Embryonic facial prominence (tissue), 1 donor: ENCODE measurements at regions not wholly inside any gene's neighbourhood (a gene's known extent, or its start where the extent isn't known, plus 50 kb on each side); places are given as distances from the start of the nearest gene placed in this dataset.

Experiments used
- DNase-seq: peaks from one replicate; pipeline ENCODE4 v3.0.0-alpha.2; 2016; ENCODE audit errors: extremely low spot score

DNA sequence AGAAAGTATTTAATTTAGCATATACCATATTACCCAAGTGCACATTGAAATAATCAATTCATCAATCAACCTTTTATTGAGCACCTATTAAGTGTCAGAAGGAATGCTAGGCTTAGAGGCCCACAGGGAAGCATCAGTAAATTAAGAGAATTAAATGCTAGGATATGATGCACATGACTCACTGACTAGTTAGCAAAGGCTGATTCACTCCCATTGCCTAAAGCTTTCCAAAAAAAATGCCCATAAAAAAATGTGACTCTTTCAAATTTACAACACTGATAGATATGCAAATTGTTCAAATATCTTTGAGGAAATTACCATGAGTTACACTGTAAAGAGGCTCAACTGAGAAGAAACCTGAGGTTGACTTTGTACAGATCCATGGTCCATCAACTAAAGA is 883.3 kb downstream of the CDH11 start:
- no peak for DNase-seq

GRCh38 chr16:64236316-64236715 is 885.5 kb downstream of the CDH11 start:
- DNase-seq = no peak

- DNase-seq = no peak
Observed at GRCh38 chr16:64234200-64234599, 887.7 kb downstream of the CDH11 start.

DNA sequence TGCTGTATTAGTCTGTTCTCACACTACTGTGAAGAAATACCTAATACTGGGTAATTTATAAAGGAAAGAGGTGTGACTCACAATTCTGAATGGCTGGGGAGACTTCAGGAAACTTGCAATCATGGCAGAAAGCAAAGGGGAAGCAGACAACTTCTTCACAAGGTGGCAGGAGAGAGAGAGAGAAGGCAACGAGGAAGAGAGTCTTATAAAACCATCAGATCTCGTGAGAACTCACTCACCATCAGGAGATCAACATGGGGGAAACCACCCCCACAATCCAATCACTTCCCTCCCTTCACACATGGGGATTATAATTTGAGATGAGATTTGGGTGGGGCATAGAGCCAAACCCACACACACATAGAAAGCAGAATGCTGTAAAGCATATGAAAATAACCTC is 896.2 kb downstream of the CDH11 start:
- DNase-seq = no peak

GRCh38 chr16:64225036-64225435 is 896.8 kb downstream of the CDH11 start:
- no peak for DNase-seq

GRCh38 chr16:64217789-64218535 is 903.9 kb downstream of the CDH11 start:
- no peak for DNase-seq

GRCh38 chr16:64215730-64216129 is 906.1 kb downstream of the CDH11 start:
- DNase-seq = no peak

- DNase-seq = no peak
Observed at GRCh38 chr16:64211331-64211730, 910.5 kb downstream of the CDH11 start.

- no peak for DNase-seq
Observed at GRCh38 chr16:64206862-64207261, 915.0 kb downstream of the CDH11 start.

- DNase-seq = no peak
Observed at GRCh38 chr16:64203126-64203525, 918.7 kb downstream of the CDH11 start.

- no peak for DNase-seq
Observed at GRCh38 chr16:64202571-64202970, 919.3 kb downstream of the CDH11 start.

- no peak for DNase-seq
Observed at GRCh38 chr16:64196444-64196843, 925.4 kb downstream of the CDH11 start.

- DNase-seq = no peak
Observed at GRCh38 chr16:64185954-64186353, 935.9 kb downstream of the CDH11 start.

- no peak for DNase-seq
Observed at GRCh38 chr16:64184156-64184555, 937.7 kb downstream of the CDH11 start.

- no peak for DNase-seq
Observed at GRCh38 chr16:64182985-64183384, 938.9 kb downstream of the CDH11 start.

DNA sequence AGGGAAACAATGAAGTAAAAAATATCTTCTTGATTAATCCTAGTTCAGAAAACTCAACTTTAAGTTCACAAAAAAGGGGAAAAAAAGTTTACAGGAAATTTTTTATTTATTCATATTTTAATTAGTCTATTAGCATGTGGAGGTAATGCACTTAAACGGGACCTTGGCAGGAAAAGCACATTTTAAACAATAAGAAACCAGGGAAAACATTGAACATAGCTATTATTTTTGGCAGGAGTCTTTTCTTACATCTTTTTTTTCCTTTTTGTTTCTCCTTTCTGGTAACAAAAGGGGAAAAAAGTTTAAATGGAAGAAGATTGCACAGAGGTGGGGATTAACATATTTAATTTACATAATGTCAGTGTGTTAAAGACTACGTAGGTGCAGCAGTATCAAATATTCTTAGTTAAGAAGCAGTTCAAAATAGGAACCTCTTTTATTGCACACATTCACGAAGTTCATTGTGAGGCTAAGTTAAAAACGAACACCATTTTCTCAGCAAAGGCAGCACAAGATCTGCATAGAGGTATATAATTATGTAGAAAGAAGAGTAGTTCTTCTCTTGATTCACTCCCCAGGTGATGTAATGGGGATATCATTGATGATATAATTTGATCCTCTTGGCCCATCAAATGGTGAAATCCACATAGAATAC is 940.5 kb downstream of the CDH11 start:
- DNase-seq = no peak

DNA sequence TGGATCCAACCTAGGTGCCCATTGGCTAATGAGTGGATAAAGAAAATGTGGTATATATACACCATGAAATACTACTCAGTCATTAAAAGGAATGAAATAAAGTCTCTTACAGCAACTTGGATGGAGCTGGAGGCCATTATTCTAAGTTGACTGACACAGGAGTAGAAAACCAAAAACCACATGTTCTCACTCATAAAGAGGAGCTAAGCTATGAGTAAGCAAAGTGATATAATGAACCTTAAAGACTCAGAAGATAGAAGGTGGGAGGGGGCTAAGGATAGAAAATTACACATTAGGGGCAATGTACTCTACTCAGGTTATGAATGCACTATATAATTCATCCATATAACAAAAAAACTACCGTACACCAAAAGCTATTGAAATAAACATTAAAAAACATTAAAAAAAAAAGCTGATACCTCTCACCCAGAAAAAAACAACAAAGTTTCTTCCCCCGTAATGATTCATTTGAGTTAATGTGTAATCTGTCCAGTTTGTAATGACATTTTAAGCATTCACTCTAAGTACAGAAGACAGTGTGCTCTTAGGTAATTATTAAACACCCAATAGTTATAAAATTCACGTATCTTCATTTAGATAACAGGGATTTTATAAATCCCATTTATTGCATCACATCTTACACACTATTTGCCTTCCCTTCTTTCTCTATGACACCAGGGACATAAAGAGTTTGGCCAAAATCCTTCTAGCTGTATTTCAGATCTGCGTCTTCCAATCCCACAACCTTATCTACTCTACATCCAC is 941.5 kb downstream of the CDH11 start:
- DNase-seq = no peak

DNA sequence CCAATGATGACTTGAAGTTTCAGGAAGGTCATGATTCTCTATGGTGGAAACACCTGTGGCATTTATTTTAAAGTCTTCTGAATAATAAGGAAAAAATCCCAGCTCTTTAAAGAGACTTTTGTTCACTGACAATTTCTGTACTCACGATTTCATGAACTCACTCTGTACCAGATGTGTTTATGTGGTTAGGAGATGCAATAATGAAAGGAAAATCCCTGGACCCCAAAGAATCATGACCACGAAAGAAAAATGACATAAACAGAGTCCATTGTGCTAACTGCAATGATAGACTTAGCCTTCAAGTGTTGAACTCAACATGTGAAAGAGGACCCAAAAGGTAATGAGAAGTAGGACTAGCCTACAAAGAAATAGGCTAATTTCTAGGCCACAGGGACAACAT is 947.5 kb downstream of the CDH11 start:
- no peak for DNase-seq

- no peak for DNase-seq
Observed at GRCh38 chr16:64172652-64173051, 949.2 kb downstream of the CDH11 start.

DNA sequence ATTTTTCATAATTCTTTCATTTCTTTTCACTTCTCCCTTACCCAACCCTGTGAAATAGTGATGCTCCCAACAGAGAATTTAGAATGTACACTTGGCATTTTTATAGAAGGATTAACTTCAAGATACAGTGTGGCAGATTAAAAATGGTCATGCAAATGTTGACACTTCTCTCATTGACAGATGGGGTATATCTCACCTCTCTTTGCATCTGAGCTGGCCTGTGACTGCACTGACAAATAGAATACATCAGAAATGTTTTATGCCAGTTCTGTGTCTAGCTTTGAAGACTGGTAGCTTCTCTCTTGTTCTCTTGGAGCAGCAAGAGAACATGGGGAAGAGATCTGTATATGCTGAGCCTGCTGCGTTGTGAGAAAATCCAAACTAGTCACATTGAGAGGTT is 949.6 kb downstream of the CDH11 start:
- no peak for DNase-seq

GRCh38 chr16:64171632-64172031 is 950.2 kb downstream of the CDH11 start:
- no peak for DNase-seq

DNA sequence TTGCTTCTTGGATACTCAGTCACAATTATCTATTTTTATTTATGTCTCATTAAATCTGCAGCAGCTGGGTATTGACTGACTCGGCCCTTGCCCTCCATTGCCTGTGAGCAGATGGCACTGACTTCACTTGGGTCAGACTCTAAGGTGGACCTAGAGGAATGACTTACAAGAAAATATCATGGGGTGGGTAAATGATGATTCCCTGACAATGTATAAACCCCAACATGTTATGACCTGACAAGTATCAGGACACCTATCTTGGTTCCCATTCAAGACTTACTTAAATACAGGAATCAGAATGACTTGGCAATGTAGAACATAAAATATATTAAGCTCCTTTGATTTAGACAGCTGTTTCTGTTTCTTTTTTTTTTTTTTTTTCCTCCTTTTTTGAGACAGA is 953.5 kb downstream of the CDH11 start:
- DNase-seq = no peak

- DNase-seq = no peak
Observed at GRCh38 chr16:64167936-64168335, 953.9 kb downstream of the CDH11 start.
